ENCODE measurements at regions not wholly inside any gene's neighbourhood (a gene's known extent, or its start where the extent isn't known, plus 50 kb on each side); places are given as distances from the start of the nearest gene placed in this dataset.
"Not testable (repeated sequence)": the region's sequence is repeated elsewhere in the genome, so short reads cannot be mapped to it uniquely, and the experiment has no call there.

DNA sequence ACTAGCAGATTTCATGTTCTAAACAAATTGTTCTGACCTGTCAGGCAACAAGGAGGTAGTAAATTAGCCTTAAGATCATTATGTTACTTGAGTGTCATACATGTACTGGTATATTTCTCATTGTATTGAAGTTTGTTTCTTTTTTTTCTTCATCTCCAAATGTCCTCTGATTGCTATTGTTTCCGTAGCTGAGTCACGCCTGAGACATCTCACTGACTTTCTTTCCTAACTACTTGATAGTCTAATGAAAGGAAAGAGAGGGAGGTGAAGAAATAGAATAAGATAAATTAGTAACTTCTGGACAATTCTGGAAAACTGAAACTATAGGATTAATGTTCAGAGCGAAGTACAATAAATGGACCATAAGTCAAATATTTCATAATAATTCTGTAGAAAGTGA lies 1049.9 kb downstream of the TSN start:
- DNase-seq (ENCODE audit: low spot score) = no peak

DNA sequence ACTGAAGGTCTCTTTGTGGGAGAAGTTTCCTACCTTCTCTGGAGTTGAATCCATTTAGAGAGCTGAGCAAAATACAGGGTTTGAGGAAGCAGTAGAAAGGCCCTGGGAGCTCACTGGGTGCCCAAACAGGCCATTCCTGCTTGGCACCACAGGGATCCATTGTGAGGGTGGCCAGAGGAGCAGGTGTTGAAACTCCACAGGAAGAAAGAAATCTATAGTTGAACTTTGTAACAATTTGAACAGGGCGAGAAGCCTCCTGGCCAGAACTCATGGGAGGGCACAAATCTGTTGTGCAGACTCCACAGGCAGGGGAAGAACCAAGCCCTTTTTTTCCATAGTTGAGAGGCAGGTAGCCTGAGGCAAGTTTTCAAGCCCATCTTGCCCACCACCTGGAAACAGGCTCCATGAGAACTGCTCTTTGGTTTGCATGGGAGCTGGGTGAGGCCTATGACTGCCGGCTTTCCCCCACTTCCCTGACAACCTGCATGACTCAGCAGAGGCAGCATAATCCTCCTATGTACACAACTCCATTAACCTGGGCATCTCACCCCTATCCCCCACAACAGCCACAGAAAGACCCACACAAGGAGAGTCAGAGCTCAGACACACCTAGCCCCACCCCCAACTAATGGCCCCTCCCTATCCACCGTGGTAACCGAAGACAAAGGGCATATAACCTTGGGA lies 1053.0 kb downstream of the TSN start:
- DNase-seq (ENCODE audit: low spot score) = no peak

DNA sequence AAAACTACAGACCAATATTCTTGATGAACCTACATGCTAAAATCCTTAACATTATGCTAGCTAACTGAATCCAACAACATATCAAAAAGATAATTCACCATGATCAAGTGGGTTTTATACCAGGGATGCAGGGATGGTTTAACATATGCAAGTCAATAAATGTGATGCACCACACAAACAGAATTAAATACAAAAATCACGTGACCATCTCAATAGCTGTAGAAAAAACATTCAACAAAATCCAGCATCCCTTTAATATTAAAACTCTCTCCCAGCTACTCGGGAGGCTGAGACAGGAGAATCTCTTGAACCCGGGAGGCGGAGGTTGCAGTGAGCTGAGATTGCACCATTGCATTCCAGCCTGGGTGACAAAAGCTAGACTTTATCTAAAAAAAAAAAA lies 1056.8 kb downstream of the TSN start:
- not testable (repeated sequence) for DNase-seq (ENCODE audit: low spot score)

DNA sequence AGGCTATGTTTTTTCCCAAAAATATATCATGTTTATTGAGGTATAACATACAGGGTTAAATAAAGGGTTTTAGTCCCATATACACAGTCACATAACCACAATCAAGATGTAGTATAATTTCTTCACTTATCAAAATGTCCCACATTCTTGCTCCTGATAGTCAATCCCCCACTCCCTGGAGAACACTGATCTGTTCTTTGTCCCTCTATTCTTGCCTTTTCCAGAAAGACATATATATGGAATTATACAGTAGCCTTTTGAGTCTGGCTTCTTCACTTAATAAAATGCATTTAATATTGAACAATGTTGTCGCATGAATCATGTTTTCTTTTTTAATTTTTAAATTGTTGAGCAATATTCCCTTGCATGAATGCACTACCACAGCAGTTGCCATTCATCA lies 1059.7 kb downstream of the TSN start:
- no peak for DNase-seq (ENCODE audit: low spot score)

DNA sequence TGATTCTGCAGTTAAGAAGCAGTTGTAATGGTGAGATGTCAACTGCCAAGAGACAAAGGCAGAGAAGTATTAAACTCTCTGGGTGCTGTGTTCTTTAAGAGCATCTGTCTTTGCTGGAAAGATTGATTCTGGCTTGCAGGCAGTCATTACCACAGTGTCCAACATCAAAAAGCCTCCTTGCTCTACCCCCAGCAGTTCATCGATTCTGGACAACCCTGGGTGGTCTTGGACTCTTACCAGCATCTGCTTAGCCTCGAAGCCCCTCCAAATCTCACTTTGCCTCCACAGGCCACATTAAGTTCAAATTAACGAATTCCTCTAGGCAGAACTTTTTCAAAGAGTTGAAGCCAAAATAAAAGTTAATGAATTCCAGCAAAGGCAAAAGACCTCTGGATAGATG lies 1061.4 kb downstream of the TSN start:
- DNase-seq (ENCODE audit: low spot score) = no peak

DNA sequence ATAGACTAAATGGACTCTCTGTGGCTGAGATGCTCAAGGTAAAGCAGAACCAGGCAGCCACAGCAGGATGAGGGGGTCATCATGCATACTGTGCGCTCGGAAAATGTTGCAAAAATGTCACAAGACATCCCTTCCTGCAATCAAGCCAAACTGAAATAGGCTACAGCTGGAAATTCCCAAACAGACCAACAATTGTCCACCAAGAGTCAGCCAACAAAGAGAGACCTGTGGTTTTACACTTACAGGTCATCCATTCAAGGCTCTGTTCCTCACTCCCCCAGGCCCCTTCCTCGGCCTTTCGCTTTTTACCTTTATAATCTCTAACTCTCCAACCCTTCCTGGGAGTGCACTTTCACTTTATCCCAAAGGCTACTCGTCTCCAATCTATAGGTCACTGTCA lies 1066.9 kb downstream of the TSN start:
- DNase-seq (ENCODE audit: low spot score) = no peak

DNA sequence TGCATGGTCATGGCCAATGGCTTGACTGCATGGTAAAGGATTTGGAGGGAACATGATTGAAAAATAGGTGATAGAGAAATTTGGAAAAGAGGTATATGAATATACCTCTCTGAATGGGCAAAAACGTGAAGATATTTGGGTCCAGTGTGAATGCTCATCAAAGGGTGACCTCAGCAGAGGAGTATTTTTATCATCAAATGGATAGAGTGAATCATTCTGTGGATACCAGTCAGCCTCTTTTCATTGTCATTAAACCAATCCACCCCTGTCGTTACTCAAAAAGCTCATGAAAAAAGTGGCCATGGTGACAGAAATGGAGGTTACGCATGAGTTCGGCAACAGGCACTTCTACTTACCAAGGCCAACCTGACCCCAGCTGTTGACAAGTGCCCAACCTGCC lies 1074.7 kb downstream of the TSN start:
- no peak for DNase-seq (ENCODE audit: low spot score)

DNA sequence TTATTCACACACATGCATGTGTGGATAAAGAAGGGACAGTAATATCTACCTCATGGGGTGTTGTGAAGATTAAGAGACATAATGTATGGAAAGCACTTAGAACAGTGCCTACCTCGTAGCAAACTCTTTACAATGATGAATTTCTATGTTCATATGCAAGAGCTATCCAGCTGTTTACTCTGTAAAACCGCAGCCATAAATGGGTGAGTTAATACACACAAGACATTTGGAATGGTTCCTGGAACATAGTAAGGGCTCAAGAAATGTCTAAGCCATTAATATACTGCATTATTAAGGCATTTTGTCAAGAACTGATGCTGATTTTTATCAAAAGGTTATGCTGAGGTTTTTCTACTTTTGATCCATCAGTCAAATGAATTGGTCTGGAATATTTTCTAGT lies 1076.2 kb downstream of the TSN start:
- DNase-seq (ENCODE audit: low spot score) = no peak

DNA sequence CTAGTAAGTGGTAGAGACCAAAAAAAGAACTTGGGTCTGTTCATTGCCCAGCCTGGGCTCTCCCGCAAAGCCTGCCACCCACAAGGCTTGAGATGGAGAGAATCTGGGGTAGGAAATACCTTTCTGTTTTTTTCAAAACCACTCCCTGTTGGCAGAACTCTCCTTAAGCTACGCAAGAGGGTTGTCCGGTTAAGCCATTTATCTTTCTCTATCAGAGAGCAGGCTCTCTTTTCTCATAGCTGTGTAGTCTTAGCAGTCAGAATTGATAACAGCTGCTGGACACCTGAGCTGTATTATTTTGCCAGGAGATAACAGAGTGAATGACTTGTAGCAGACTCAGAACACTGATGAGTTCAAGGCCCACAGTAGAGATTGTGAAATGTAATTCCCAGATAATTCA lies 1088.1 kb downstream of the TSN start:
- DNase-seq (ENCODE audit: low spot score) = no peak

DNA sequence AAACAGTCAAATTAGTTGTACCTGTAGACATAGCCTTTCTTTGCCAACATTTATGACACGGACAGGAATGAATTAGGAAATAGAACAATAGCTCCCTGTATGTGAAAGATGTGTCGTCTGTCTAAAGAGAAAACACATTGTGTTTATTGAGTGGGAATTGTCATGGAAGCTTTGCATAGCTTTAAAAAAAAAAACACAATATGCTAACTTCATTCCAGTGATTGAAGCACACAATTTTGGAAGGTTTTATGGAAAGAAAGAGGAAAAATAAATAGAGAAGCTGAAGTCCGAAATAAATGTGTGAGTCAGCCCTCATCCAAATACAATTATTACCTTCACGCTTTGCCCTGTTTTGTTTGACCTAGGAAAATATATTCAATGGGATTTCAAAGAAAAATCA lies 1095.7 kb downstream of the TSN start:
- DNase-seq (ENCODE audit: low spot score) = no peak

DNA sequence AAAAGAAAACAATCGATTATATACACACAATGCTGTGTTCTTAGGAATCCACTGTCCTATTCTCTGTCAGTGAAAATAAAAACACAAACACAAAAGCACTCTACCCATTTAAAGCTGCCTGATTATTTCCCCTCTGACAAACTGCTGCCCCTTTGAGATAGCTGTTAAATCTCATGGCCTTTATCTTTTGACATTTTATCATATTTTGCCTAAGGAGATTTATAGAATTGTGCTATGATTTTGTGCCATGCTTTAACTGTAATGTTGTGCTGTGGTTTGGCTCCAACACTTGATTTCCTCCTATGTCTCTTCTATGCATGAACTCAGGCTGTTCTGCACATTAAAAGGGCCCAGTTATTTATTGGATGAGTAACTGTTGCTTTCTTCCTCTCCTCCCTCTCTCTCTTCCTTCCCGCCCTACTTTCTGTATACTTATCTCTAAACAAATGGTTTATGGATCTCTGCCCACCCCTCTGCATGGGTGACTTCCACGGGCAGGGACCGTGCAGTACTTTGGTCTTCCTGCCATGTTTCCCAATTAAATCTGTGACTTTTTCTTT lies 1096.6 kb downstream of the TSN start:
- no peak for DNase-seq (ENCODE audit: low spot score)

DNA sequence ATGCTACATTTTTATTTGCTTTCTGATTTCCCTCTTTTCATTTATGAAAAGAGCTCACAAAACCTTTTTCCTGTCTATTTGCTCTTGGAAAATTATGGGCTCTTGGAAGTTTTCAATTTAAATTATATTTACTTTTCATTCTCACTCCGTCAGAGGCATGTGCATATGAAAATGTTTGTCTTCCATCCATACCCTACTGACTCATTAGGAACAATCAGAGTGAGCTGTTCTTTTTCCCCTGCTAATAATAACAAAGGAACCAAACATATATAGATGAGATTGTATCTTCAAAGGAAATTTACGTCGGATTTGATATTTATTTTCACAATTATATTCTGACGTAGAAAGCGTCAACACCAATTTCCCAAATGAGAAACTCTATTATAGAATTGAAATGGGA lies 1101.2 kb downstream of the TSN start:
- no peak for DNase-seq (ENCODE audit: low spot score)

DNA sequence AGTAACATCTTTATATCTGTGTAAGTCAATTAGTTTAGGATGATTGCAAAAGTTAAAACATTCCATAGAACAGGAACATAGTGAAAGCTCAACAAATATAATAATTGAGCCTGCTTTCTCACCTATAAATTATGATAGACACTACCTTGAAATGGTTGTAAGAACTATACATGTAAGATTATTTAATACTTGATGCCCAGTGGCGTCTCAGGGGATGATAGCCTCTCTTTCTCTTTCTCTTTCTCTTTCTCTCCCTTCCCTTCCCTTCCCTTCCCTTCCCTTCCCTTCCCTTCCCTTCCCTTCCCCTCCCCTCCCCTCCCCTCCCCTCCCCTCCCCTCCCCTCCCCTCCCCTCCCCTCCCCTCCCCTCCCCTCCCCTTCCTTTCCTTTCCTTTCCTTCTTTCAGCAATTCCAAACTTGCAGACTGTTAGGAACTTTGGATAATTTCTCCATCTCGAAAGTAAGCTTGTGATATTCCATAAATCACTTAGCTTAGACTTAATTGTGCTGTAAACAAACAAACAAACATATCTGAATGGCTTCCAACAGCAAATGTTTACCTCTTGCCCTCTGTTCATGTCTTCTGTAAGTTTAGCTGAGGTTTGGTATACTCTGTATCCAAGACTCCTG lies 1102.7 kb downstream of the TSN start:
- DNase-seq (ENCODE audit: low spot score) = no peak

DNA sequence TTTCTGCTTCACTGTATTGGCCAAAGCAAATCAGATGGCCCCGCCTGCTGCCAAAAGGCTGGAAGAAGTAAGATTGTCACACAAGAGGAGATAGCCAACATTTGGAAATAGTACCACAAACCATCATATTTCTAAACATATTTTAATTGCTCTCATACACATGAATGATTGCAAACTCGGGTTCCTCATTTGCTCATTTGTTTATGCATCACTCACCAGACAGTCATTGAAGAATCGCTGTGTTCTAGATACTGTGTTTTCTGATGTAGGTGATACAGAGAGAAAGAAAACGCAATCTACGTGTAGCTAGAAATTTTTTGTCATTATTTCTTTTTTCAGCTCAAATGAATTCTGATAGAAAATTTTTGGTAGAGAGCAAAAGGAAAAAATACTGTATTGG lies 1103.4 kb downstream of the TSN start:
- DNase-seq (ENCODE audit: low spot score) = no peak

DNA sequence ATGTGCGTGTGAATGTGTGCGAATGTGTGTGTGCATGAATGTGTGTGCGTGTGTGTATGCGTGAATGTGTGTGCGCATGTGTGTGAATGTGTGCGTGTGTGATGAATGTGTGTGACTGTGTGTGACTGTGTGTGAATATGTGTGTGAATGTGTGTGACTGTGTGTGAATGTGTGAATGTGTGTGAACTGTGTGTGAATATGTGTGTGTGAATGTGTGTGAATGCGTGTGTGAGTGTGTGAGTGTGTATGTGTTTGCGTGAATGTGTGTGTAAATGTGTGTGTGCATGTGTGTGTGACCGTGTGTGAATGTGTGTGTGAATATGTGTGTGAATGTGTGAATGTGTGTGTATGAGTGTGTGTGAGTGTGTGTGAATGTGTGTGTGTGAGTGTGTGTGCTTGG lies 1103.8 kb downstream of the TSN start:
- no peak for DNase-seq (ENCODE audit: low spot score)

DNA sequence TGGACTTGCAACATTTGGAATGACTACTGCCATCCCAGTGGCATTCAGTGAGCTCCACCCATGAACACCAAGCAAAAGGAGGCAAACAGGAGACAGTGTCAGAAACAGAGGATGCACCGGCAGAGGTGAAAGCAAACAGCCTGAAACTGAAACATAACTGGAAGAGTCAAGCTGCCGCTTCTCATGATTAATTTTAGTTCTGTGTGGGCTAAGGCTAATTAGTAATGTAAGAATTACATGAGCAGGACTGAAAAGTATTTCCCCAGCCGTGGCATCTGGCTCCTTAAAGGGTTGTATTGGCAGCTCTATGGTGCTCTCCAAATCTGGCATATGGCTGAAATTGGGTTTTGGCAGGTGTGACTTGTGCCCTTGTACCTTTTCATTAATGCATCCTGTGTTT lies 1108.1 kb downstream of the TSN start:
- no peak for DNase-seq (ENCODE audit: low spot score)

DNA sequence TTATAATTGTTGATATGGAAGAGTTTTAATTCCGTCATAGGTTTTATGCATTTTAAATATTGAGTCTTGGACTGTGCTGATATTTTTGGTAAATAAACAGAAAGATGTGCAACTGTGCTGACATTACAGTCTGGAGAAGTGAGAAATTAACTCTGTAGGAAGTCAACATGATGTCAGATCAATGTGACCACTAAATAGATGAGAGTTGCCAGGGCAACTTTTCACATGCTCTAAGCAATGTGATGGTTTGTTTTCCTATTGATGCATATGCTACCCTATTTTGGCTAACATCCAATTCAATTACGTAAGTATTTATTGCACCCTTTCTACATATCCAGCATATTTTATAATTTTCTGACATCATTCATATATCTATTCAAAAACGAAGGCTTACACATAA lies 1109.3 kb downstream of the TSN start:
- DNase-seq (ENCODE audit: low spot score) = no peak

DNA sequence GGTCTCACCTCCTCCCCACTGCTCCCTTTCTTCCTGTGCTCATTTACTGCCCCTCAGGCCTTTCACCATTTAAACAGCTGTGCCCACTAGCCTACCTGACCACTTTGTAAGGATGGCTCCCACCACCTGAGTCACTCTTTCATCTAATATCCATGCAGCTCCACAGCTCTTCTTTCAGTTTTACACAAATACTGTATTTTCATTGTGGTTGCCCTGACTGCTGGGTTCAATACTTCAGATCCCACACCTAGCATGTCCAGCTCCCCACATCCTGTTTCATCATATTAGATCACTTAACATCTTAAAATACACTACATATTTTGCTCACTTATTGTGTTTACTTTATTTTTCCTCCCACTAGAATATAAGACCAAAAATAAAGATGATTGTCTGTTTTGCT lies 1110.6 kb downstream of the TSN start:
- no peak for DNase-seq (ENCODE audit: low spot score)

DNA sequence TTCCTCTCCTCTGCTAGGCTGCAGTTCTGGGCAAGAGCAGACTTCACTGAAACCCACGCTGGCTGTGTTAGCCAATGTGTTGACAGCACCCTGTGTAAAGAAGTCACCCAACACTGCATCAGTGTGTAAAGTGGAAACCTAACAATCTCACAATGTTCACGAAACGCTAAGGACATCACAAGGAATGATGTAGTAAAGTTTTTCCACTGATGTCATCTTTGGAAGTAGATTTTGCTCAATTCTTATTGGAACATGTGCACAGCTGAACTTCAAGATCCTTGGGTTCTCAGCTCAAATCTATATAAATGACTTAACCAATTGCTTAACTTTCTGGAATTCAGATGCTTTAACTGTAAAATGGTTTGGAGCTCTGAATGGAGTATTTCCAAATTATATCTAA lies 1112.5 kb downstream of the TSN start:
- DNase-seq (ENCODE audit: low spot score) = no peak

DNA sequence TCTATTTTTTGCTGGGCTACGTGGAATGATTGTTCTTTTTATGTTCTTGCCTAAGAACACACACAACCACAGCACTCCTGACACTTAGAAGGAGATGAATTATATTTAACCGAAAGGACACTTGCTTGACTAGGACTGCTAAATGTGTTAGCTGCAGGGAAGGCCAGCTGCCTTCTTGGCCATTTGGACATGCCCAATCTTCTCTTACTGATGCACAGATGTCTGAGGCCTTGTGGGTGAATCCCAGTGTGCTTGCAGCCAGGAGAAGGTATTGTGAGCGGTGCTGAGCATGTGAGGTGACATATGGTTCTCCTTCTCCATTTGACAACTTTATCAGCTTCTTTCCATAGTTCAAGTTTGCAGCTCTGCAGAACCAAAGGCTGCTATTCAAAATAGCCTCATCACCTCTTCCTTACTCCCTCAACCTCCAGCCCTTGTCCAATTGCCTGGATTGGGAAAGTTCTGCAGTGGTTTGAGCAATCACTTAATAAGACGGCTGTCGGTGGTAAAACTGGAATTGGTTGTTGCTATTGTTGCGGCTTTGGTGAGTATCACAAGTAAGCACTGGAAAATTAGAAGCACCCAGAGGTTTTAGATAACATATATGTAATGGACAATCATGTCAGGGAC lies 1113.3 kb downstream of the TSN start:
- no peak for DNase-seq (ENCODE audit: low spot score)

DNA sequence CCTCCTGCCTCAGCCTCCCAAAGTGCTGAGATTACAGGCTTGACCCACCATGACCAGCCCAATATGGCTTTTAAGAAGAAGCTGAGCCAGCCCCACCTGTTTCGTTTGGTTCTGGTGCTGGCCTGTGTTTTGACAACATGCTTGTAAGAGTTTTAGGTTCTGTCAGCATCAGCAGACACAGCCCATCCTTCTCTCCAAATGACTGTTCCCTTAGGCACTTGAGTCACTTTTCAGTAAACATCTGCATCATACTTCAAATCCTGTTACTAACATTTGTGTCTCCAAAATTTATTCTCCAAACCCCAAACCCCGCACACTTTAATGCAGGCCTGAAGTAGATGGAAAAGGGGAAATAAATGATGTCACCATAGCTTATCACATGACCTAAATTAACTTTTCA lies 1118.5 kb downstream of the TSN start:
- no peak for DNase-seq (ENCODE audit: low spot score)

DNA sequence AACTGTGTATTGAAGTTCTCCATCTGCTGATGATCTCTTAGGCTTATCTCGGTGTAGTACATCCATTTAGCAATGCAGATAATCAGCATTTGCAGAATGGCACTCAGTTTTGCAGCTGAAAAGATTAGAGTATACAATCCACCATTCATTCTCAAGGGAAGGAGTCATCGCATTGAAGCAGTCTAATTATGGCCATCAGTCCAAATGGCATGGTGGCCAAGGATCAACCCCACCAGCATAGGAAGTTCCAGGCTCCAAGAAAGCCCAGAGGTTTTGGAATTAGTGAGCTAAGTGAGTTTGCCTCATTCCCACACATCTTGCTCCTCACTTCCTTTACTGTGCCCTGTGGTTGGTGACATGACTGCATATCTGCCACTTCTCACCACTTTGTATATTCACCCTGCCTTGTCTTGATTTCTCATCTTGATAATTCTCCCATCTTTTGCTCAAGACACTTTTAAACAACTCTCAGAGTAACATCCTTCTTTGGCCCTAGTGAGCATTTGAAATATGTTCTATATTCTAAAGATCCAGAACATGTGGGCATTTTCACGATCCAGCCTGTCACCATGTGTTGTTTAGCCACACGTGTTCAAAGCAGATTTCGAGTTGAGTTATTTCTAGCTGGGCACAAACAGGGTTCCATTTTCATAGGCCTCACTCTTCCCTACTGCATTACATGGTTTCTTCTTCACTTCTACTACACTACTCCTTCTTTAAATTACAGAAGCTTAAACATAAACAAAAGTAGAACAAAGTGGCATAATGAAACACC lies 1119.8 kb downstream of the TSN start:
- DNase-seq (ENCODE audit: low spot score) = no peak

DNA sequence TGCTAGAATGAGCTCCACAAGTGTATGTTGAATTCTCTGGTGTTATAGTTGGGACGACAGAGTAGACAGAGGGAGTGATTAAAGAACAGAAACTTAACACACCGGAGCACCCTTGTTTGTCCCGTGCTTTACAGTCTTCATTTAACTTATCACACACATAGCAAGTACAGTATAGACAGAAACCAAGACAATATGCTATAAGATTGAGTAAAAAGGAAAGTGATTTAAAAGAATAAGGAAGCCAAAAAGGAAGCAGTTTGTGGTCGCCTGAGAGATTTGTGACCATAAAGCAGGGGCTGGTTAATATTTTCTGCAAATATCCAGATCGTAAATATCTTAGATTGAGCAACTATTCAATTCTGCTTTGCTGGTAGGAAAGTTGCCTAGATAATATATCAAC lies 1128.4 kb downstream of the TSN start:
- DNase-seq (ENCODE audit: low spot score) = no peak

Measured in CD4-positive, alpha-beta T cell treated with Interleukin-2 at 100 ng/mL for 4 hours (primary cell).